Testis (tissue), 2 donors: ENCODE measurements at regions not wholly inside any gene's neighbourhood (a gene's known extent, or its start where the extent isn't known, plus 50 kb on each side); places are given as distances from the start of the nearest gene placed in this dataset.

Experiments used
- CTCF ChIP-seq, 3 experiments: fragments of 450-650 bp in 2 of 3; fragments of 200-600 bp in 1 of 3; sonication (generic) in 1 of 3; IDR thresholded peaks; one replicate each; pipeline ENCODE4 v1.5.1; 2016 to 2019; ENCODE audit warnings: antibody characterized with exemption in 3 of 3, mild to moderate bottlenecking in 2 of 3, moderate library complexity in 1 of 3
- POLR2A ChIP-seq: fragments of 450-650 bp; IDR thresholded peaks from one replicate; pipeline ENCODE4 v1.6.1; 2017; ENCODE audit warnings: antibody characterized with exemption, mild to moderate bottlenecking, moderate library complexity

- TF ChIP-seq POLR2A, result no peak
- TF ChIP-seq CTCF (IDR thresholded peaks at IDR 0.05), result no peak
Measured at GRCh38 chr20:56760610-56761009, 131.5 kb downstream of the TFAP2C start.
